GM18511 (cell line): ENCODE measurements at regions not wholly inside any gene's neighbourhood (a gene's known extent, or its start where the extent isn't known, plus 50 kb on each side); places are given as distances from the start of the nearest gene placed in this dataset.
"Not testable (repeated sequence)": the region's sequence is repeated elsewhere in the genome, so short reads cannot be mapped to it uniquely, and the experiment has no call there.

Experiments
- ATAC-seq: cut with Tn5 transposase; IDR thresholded peaks from one replicate; pipeline ENCODE4 v1.9.1; 2021; ENCODE audit warnings: mild to moderate bottlenecking, moderate library complexity; ENCODE audit not compliant: unreplicated experiment

DNA sequence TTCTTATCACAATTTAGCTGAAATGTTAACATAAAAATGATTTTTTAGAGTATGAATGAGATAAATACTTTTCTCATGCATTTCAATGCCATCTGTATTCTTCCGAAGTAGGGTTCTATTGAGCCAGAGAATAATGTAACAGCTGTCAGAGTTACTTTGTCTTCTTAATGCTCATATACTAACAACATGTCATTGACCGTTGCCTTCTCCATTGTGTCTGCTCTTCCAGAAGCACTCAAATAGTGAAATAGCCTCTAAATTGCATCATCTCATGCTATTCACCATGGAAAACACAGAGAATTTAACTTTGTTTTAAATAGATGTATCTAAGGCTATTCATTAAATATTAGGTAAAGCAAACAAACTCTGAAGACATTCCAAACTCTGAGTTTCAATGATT lies 1875.9 kb upstream of the CDH9 start:
- no peak for ATAC-seq

DNA sequence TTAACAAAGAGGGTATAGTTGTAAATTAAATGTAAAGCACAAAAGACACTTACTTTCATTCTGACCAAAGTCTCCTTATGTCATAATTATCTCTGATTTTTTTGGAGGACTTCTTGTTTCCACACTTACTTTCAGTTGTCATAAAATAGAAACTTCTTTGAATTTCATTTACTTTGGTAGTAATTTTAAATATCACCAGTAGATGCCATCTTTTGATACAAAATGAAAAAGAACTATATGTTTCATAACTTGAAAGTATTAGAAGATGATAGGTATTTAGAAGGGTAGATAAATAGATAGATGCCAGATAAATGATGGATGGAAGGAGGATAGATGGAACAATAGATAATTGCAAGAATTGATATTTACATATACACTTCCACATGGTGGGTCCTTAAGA lies 1865.3 kb upstream of the CDH9 start:
- ATAC-seq: no peak

DNA sequence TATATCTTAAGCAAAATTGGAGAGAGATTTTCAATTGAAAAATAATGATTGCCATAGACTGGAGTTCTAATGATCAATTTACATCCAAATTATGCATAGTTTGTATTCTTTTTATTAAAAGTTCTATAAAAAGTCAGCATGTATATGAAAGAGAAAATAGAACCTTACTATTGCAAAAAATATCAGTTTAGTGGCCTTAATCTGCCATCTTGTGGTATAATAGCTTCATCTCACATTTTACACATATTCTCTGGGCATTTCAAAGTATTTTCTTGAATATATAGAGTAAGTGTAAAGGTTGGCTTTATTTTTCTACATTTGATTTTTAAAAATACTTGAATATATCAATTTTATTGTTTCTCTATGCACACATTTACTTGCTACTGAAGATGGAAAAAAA lies 1858.6 kb upstream of the CDH9 start:
- ATAC-seq: no peak

DNA sequence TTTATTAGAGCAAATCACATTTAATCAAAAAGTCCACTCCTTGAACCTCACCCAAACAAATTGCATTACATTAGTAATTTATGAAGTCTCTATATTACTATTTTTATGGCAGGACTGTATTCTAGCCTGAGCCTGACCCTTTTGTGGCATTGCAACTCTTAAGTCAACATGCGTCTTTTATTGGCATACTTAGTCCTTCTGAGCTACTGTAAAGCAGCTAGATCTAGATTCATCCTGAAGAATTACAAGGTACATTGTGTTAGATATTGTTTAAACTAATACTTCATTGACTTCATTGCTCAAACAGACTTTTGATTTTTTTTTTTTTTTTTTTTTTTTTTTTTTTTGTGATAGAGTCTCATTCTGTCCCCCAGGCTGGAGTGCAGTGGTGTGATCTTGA lies 1842.5 kb upstream of the CDH9 start:
- no peak for ATAC-seq

DNA sequence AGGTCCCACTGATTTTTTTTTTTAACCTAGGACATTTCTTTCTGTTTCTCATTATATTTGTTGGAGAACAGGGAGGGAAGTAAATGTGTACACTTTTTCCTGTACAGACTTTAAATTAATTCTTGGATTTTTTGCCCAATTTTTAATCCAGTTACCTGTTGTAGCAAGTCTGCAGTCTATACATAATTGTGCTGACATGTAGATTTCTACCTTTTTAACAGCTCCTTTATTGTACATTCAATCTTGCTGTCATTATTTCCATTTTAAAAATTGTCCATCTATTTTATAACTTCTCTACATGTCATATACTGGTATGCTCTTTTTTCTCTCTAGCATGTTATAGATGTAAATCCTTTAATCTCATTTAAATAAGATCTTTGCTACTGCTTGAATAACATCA lies 1838.7 kb upstream of the CDH9 start:
- ATAC-seq: no peak

DNA sequence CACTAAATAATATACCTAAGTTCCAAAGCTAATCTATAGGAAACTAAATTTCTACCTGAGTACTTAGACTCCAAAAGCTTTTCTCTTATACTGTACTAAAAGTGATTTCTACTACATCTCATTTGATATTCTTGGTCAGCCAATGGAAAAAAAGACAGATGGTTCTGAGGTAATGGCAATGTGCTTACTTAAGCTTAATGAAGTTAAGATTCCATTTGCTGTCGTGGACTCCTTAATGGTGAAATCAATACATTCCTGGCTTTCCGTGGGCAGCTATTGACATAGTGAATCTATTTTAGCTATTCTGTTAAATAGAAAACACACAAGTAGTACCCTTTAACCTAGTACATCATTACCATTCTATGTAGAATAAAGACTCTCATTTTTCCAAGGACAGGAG lies 1825.6 kb upstream of the CDH9 start:
- ATAC-seq: no peak

DNA sequence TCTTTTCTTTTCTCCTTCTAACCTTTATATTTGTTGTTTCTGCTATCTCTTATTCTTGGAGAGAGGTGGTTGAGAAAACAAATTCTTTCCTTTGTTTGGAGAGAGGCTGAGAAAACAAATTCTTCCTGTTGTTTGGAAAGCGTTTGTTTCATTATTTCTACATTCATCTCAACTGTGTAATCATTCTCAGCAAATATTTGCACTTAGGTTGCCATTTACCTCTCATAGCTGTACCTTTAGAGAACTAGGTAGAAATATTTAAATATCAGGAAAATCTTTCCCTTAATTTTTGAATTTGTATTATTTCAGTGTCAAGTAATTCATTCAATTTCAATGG lies 1824.4 kb upstream of the CDH9 start:
- ATAC-seq: no peak

DNA sequence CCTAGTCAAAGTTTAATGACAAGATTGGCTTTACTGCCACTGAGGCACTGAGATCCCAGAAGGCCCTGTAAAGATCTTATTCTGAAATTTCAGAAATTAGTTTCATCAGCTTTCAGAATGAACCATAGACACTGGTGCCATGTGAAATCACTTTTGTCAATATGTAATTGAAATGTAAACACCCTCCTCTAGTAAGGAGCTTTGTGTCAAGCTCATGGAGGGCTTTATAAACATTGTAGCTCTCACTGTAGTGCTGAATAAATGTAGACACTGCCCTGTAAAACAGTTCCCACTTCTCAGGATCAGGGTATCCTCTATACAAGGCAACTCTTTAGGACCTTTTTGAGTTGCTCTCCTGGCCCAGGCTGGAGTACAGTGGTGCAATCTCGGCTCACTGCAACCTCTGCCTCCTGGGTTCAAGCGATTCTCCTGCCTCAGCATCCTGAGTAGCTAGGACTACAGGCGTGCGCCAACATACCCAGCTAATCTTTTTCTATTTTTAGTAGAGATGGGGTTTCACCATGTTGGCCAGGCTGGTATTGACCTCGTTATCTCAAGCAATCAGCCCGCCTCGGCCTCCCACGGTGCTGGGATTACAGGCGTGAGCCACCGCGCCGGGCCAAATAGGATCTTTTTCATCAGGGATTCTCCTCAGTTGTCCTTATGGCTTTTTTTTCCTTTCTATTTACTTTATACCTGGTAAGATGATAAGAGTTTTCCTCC lies 1823.9 kb upstream of the CDH9 start:
- no peak for ATAC-seq

DNA sequence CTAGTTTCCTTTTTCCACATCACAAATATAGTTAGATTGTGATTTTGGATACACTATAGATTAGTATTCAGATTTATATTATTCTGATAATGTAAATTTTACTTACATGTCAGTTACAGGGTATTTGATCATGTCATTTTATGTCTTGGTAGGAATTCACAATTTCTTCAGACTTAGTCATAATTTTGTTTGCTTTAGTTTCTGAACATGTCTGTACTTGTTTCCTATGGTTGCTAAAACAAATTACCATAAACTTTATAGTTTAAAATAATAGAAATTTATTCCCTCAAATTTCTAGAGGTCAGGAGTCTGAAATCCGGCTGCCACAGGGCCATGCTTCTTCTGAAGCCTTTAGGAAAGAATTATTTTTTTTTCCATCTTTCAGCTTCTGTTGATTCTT lies 1817.2 kb upstream of the CDH9 start:
- no peak for ATAC-seq

DNA sequence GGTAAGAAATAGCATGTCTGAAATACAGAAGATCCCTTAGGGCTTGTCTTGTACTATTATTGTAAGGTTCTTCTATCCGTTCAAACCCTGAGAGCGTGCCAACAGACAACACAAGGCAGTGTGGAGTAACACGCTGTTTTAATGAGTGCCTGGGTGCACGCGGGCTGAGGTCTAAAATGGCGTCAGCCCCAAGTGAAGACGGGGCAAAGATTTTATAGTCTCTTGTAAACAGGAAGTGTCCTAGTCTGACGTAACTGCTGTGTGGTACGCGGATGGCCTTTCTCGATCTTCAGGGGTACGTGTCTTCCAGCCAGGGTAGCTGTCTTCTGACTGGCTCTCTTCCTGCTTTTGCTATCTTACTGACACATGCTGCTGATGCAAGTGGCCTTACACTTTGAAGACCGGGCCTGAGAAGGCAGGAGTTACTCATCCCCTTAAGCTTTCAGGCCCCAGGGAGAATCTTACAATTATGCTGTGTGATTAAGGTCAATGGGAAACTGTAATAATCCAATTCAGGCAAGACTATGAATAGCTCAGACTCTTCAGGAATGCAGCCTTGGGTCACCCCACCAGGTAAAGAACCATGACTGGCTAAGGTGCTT lies 1812.0 kb upstream of the CDH9 start:
- ATAC-seq: no peak

DNA sequence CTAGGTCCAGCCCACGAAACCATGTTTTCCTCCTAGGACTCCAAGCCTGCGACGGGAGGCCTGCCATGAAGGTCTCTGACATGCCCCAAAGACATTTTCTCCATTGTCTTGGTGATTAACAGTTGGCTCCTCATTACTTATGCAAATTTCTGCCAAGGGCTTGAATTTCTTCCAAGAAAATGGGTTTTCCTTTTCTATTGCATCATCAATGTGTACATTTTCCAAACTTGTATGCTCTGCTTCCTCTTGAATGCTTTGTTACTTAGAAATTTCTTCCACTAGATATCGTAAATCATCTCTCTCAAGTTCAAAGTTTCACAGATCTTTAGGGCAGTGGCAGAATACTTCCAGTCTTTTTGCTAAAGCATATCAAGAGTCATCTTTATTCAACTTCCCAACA lies 1792.7 kb upstream of the CDH9 start:
- ATAC-seq: no peak

DNA sequence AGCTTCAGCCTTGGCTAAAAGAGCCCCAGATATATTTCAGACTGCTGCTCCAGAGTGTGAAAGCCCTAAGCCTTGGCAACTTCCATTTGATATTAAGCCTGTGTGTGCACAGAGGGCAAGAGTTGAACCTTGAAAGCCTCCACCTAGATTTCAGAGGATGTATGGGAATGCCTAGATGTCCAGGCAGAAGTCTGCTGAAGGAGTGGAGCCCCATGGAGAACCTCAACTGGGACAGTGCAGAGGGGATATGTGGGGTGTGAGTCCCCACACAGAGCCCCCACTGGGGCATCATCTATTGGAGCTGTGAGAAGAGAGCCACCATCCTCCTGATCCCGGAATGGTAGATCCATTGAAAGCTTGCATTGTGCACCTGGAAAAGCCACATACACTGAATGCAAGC lies 1784.8 kb upstream of the CDH9 start:
- ATAC-seq: no peak

DNA sequence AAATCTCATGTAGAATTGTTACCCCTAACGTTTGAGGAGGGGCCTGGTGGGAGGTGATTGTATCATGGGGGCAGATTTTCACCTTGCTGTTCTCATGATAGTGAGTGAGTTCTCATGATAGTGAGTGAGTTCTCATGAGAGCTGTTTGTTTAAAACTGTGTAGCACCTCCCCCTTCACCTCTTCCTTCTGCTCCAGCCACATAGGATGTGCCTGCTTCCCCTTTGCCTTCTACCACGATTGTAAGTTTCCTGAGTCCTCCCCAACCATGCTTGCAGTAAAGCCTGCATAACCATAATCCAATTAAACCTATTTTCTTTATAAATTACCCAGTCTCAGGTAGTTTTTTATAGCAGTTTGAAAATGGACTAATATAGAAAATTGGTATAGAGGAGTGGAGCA lies 1783.7 kb upstream of the CDH9 start:
- ATAC-seq: no peak

DNA sequence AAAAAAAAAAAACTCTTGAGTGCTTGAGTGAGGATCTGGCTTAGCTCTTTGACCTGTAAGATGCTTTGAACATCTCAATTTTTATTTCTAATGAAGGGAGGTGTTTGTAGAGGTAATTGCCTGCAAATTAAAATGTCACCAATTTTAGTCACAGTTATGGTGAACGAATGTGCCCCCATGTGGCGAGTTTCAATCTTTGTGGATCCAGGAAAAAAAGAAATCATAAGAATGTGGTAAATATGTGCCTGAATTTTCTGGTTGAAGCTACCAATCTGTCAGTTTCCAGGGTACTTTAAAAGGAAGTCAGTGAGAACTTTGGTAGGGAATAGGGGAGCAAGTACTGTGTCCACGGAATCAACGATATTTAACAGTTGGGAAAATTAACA lies 1772.4 kb upstream of the CDH9 start:
- no peak for ATAC-seq

DNA sequence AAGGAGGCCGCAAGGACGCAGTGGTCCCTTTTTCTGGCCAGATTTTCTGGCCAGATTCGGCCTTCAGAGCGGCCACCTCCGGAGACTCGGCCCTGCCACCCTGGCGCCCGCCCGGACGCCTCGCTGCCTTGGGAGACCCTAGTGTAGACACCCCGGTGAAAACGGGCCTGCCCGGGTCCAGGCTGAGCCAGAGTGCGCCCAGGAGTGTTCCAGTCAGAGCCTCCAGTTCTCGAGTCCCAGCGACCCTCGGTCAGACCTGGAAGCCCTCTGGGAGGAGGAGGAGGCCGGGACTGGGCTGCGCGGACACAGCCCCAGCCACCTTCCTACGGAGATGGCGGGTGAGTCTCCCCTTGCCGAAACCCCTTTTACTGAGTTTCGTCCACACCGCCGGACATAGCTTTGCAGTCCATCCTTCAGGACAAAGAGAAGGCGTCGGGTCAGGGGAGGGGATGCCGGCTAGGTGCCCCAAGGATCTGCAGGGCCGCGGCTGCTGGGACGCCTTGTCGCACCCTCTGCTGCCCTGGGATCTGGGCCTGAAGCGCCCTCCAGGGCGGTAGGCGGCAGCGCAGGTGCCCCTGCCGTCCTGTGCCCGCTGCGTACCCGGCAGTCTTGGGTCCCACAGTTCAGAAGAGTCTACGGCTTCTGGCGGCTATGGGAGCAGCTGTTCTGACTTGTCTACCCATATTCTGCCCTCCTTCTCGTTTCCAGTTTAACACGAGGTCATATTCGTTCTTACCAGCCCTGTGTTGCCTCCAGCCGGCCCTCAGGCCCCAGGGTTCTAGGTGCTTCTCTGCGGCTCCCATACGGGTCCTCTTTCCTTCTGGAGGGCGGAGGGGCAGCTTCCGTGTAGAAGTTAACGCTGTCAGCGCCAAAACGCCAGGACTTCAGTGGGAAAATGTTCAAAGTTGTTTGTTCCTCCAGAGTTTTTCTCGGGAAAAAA lies 1771.7 kb upstream of the CDH9 start:
- ATAC-seq: no peak

DNA sequence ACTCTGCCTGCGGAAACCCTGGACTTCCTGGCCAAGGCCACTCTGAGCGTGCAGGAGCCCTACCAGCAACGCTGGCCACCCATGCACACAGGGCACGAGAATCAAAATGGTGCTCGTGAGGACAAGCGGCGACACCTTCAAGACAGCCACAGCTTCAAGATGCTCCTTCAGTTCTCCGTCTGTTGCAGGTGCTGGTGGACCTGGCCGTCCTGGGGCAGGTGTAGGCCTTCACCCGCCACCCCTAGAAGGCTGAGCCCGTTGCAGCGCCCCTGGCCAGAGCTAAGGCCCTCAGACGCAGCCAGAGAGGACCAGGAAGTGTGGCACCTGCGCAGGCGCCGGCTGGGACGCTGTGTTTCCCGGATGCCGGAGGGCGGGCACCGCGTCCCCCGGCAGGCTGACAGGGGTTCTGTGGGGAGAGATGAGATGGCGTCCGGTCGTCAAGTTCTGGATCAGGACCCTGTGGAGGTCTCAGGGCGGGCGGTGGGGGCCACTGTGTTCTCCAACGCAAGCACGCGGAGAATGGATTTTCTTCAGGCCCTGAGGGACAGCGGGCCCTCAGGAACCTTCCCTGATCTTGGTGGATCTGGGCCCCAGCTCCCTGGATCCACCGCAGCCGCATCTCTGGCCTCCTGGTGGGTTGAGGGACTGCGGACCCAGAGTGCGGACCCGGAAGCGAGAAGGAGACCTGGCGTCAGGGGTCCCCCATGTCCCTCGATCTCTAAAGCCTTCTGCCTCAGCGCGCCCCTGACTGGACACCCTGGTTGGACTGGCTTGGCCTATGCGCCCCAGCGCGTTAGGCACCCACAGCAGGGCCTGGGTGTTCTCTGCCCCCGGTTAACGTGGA lies 1770.8 kb upstream of the CDH9 start:
- no peak for ATAC-seq

DNA sequence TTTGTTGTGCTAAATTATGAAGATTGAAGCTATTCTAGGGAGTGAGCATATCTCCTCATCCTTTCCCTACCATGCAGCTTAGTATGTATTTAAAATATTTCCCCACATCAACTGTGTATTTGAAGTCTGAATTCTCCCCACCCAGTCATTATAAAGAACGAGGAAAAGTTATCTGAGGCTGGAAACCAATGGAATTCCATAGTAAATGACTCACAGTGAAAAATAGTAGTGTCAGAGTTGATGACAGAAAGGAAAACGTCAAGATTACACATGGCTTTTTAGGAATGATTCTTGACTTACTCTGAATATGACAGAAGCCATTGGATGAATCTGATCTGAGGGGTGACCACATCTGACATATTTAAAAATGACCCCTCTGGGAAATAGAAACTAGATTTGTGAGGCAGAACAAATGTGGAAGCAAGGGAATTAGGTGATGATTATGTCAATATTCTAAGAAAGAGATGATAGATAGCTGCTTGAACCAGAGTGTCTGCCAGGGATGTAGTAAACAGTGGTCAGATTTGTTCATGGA lies 1768.9 kb upstream of the CDH9 start:
- ATAC-seq: no peak

DNA sequence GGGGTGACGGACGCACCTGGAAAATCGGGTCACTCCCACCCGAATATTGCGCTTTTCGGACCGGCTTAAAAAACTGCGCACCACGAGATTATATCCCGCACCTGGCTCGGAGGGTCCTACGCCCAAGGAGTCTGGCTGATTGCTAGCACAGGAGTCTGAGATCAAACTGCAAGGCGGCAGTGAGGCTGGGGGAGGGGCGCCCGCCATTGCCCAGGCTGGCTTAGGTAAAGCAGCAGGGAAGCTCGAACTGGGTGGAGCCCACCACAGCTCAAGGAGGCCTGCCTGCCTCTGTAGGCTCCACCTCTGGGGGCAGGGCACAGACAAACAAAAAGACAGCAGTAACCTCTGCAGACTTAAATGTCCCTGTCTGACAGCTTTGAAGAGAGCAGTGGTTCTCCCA lies 1760.6 kb upstream of the CDH9 start:
- not testable (repeated sequence) for ATAC-seq

DNA sequence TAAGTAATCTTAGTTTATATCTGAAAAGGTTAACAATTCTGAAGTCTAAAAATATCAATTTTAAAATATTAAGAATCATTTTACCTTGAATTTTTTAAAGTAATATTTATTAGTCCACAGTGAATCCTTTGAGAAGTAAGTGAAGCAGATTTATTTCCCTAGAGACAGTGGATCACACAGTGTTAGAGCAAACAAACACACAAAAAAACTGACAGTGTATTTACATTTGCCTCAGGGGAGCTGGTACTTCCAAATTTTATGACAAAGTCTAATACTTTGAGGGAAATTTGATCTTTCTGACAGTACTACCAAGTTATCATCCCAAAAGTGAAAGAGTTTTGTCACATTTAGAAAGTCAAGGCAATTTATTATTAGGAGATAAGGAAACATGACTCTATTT lies 1750.6 kb upstream of the CDH9 start:
- no peak for ATAC-seq

DNA sequence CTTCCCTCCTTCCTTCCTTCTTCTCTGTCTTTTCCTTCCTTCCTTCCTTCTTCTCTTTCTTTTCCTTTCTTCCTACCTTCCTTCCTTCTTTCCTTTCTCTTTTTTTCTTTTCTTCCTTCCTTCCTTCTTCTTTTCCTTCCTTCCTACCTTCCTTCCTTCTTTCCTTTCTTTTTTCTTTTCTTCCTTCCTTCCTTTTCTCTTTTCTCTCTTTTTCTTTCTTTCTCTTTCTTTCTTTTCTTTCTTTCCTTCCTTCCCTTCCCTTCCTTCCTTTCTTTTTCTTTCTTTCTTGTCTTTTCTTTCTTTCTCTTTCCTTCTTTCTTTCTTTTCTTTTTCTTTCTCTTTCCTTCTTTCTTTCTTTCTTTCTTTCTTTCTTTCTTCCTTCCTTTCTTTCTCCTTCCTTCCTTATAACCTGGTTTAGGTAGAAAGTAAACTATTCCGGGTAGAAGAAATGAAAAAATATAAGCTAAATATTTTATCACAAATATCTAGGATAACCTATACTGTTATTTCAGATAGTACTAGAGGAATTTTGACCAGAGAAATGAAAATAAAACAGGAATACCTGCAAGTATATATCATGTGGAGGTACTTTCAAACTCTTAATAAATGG lies 1741.8 kb upstream of the CDH9 start:
- no peak for ATAC-seq
